Natural killer cell (primary cell): ENCODE measurements at regions not wholly inside any gene's neighbourhood (a gene's known extent, or its start where the extent isn't known, plus 50 kb on each side); places are given as distances from the start of the nearest gene placed in this dataset.

Experiments
- ATAC-seq, 3 donors: fragments of 150-1000 bp in 2 of 3; fragments of 200-7000 bp in 1 of 3; cut with Tn5 transposase; 1 replicate in 1 of 3; 2 replicates in 2 of 3; pipeline ENCODE4 v1.10.0; 2021; ENCODE audit warnings: mild to moderate bottlenecking in 2 of 3, moderate library complexity in 2 of 3
- DNase-seq, 2 donors: peaks; one replicate each; pipeline versions ENCODE4 v3.0.0 to v3.0.0-alpha.2; 2013 to 2021; ENCODE audit warnings: mixed read lengths in 1 of 2
- H3K27ac ChIP-seq: one replicate; pipeline ENCODE4 v1.5.1; 2013; ENCODE audit warnings: mild to moderate bottlenecking, low read length
- H3K27me3 ChIP-seq: one replicate; pipeline ENCODE4 v1.6.1; 2013; ENCODE audit warnings: low read length; ENCODE audit not compliant: control insufficient read depth, insufficient read depth
- H3K36me3 ChIP-seq: one replicate; pipeline ENCODE4 v1.6.1; 2013; ENCODE audit warnings: low read length; ENCODE audit not compliant: control insufficient read depth, insufficient read depth
- H3K4me1 ChIP-seq: one replicate; pipeline ENCODE4 v1.6.1; 2013; ENCODE audit warnings: low read length; ENCODE audit not compliant: control insufficient read depth, insufficient read depth
- H3K4me3 ChIP-seq: one replicate; pipeline ENCODE4 v1.5.1; 2013; ENCODE audit warnings: low read length
- H3K9me3 ChIP-seq: one replicate; pipeline ENCODE4 v1.6.1; 2013; ENCODE audit warnings: low read length; ENCODE audit not compliant: control insufficient read depth, insufficient read depth
- H3K27ac Mint-ChIP-seq, 2 donors: one replicate each; pipeline ENCODE4 v1.8.0; 2022; ENCODE audit warnings: mild to moderate bottlenecking in 2 of 2, mixed read lengths in 2 of 2, moderate library complexity in 1 of 2
- H3K27me3 Mint-ChIP-seq, 2 donors: one replicate each; pipeline ENCODE4 v1.8.0; 2022; ENCODE audit warnings: low read depth in 2 of 2, mixed read lengths in 2 of 2
- H3K36me3 Mint-ChIP-seq: one replicate; pipeline ENCODE4 v1.8.0; 2022; ENCODE audit warnings: mixed read lengths
- H3K4me1 Mint-ChIP-seq, 2 donors: one replicate each; pipeline ENCODE4 v1.8.0; 2022; ENCODE audit warnings: mixed read lengths in 2 of 2
- H3K4me3 Mint-ChIP-seq: one replicate; pipeline ENCODE4 v1.8.0; 2022; ENCODE audit warnings: mild to moderate bottlenecking, moderate library complexity, mixed read lengths
- H3K9me3 Mint-ChIP-seq, 2 donors: one replicate each; pipeline ENCODE4 v1.8.0; 2022; ENCODE audit warnings: mixed read lengths in 2 of 2
- CTCF ChIP-seq: fragments of 200-600 bp; IDR thresholded peaks from one replicate; pipeline ENCODE4 v1.8.0; 2022; ENCODE audit warnings: antibody characterized with exemption
- WGBS: methylation state at CpG from one replicate; pipeline ENCODE4 v1.1.7; 2013; ENCODE audit warnings: missing lambda C conversion rate; ENCODE audit not compliant: insufficient coverage; 5-methylcytosine and 5-hydroxymethylcytosine counted together
- intact Hi-C: fragments of 100-400 bp; cut with micrococcal nuclease; formaldehyde crosslinking; loops from one replicate; pipeline ENCODE4 v1.14.2; 2022

- Mint-ChIP-seq H3K27me3 (no peaks in the 10 kb centered on the region), H3K4me1 (no peaks in the 10 kb centered on the region), H3K9me3 (peaks cover 8 to 12% of the 10 kb centered on the region in 2 donors), H3K27ac (no peak overlapping the region), H3K36me3 (no peaks in the 10 kb centered on the region), H3K4me3 (no peak overlapping the region)
- no peaks in the 10 kb centered on the region for H3K9me3 ChIP-seq
- WGBS: no CpG with 5 or more reads among the region's 1 CpG
- TF ChIP-seq CTCF: no peak
- intact Hi-C loops: no loop called here
- no peaks in the 10 kb centered on the region for H3K27me3 ChIP-seq
- no peaks in the 10 kb centered on the region for H3K4me1 ChIP-seq
- H3K27ac ChIP-seq: no peak overlapping the region
- no peak overlapping the region for H3K4me3 ChIP-seq
- no peaks in the 10 kb centered on the region for H3K36me3 ChIP-seq
- ATAC-seq (no peak), DNase-seq (no peak)
These were observed 537.5 kb upstream of the FSIP2 start for GRCh38 chr2:185201063-185201462.

- no peaks in the 10 kb centered on the region for H3K27me3 Mint-ChIP-seq
- H3K27me3 ChIP-seq: no peaks in the 10 kb centered on the region
- H3K4me3 ChIP-seq: no peak overlapping the region
- no peaks in the 10 kb centered on the region for H3K9me3 ChIP-seq
- H3K36me3 ChIP-seq: no peaks in the 10 kb centered on the region
- peaks cover 9 to 12% of the 10 kb centered on the region in 2 donors for H3K9me3 Mint-ChIP-seq
- no peak overlapping the region for H3K27ac ChIP-seq
- H3K4me1 Mint-ChIP-seq: no peaks in the 10 kb centered on the region
- no peak overlapping the region for H3K27ac Mint-ChIP-seq
- 67% methylated on average over 1 of the region's 2 CpGs for WGBS
- TF ChIP-seq CTCF: no peak
- intact Hi-C loops: no loop called here
- DNase-seq (no peak), ATAC-seq (no peak)
- H3K4me1 ChIP-seq: no peaks in the 10 kb centered on the region
- no peaks in the 10 kb centered on the region for H3K36me3 Mint-ChIP-seq
- no peak overlapping the region for H3K4me3 Mint-ChIP-seq
These were observed 536.2 kb upstream of the FSIP2 start for GRCh38 chr2:185202381-185202780.

DNA sequence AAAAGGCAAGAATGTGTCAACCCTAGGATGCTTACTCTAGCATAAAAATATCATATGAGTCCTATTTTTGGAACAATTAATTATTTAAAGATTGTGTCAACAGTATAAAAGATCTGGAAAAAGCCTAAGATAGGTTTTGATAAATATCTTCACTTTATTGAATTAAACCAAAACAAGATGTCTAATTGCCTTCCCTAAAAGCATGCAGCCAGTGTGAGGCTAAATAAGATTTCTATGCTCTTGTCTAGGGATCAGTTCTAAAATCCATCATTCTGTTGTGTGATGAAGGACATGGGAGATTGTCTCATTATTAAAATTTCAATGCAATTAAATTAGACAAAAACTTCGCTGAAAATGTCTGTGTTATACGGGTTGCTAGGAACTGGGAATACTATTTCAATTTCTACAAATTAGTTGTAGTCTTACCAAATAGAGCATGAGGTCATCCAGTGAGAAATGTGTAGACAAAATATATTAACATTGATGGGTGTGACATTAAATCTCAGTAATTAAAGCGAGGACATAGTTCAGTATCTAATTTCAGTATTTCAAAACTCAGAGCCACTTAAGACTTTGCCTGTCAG lies 535.6 kb upstream of the FSIP2 start:
- WGBS: 83% methylated on average over 1 of the region's 3 CpGs

More for the DNA sequence above, 535.6 kb upstream of the FSIP2 start:
- intact Hi-C loops: no loop called here
- Mint-ChIP-seq H3K4me1 (no peaks in the 10 kb centered on the region), H3K4me3 (no peak overlapping the region), H3K27me3 (no peaks in the 10 kb centered on the region), H3K9me3 (peaks cover 9% of the 10 kb centered on the region in 2 donors), H3K27ac (no peak overlapping the region), H3K36me3 (no peaks in the 10 kb centered on the region)
- Histone ChIP-seq H3K9me3 (no peaks in the 10 kb centered on the region), H3K36me3 (no peaks in the 10 kb centered on the region), H3K27ac (no peak overlapping the region), H3K4me3 (no peak overlapping the region), H3K4me1 (no peaks in the 10 kb centered on the region), H3K27me3 (no peaks in the 10 kb centered on the region)
- no peak for ATAC-seq
- no peak for TF ChIP-seq CTCF
- no peak for DNase-seq
